ENCODE measurements at regions not wholly inside any gene's neighbourhood (a gene's known extent, or its start where the extent isn't known, plus 50 kb on each side); places are given as distances from the start of the nearest gene placed in this dataset.

GRCh38 chr6:145026267-145026679 lies 709.0 kb downstream of the EPM2A start (continued):
- no peak for TF ChIP-seq GTF3A (CRISPR knock-in tag; conservative IDR thresholded peaks at IDR 0.05)
- no peak for TF ChIP-seq NCOA5 (CRISPR knock-in tag; IDR thresholded peaks at IDR 0.05)
- no peak for TF ChIP-seq ZNF569 (CRISPR knock-in tag; IDR thresholded peaks at IDR 0.05; ENCODE audit: borderline replicate concordance)
- TF ChIP-seq SNAPC2 (CRISPR knock-in tag; IDR thresholded peaks at IDR 0.05) = no peak
- peak; percentile 75; the same call in 1 of the 2 replicates for TF ChIP-seq ZNF816 (CRISPR knock-in tag; IDR thresholded peaks at IDR 0.05; ENCODE audit: borderline replicate concordance)
- TF ChIP-seq ETV5 (CRISPR knock-in tag; IDR thresholded peaks at IDR 0.05; ENCODE audit: borderline replicate concordance) = peak; percentile 99
- peak; percentile 92 for TF ChIP-seq KDM6A (CRISPR knock-in tag; IDR thresholded peaks at IDR 0.05; ENCODE audit: low read depth)
- peak; percentile 99 for TF ChIP-seq ZNF644 (CRISPR knock-in tag; IDR thresholded peaks at IDR 0.05; ENCODE audit: low read depth)
- TF ChIP-seq ZBTB1 (CRISPR knock-in tag; IDR thresholded peaks at IDR 0.05; ENCODE audit: borderline replicate concordance) = no peak
- TF ChIP-seq PAWR (CRISPR knock-in tag; IDR thresholded peaks at IDR 0.05; ENCODE audit: borderline replicate concordance) = no peak
- no peak for TF ChIP-seq ZNF780A (CRISPR knock-in tag; IDR thresholded peaks at IDR 0.05)
- peak; percentile 88 for TF ChIP-seq ZKSCAN8 (CRISPR knock-in tag; IDR thresholded peaks at IDR 0.05; ENCODE audit: borderline replicate concordance)
- TF ChIP-seq RBAK (CRISPR knock-in tag; IDR thresholded peaks at IDR 0.05) = no peak
- peak; percentile 71 for TF ChIP-seq MYC (CRISPR knock-in tag; IDR thresholded peaks at IDR 0.05; ENCODE audit: borderline replicate concordance)
- TF ChIP-seq RBFOX2 (IDR thresholded peaks at IDR 0.05; ENCODE audit: low read depth, low read length) = no peak
- no peak for TF ChIP-seq ZNF558 (CRISPR knock-in tag; IDR thresholded peaks at IDR 0.05; ENCODE audit: borderline replicate concordance)
- peak; percentile 70 for TF ChIP-seq GABPB1 (CRISPR knock-in tag; IDR thresholded peaks at IDR 0.05)
- no peak for TF ChIP-seq FUBP1 (CRISPR knock-in tag; IDR thresholded peaks at IDR 0.05; ENCODE audit: borderline replicate concordance)
- TF ChIP-seq MAFK (conservative IDR thresholded peaks at IDR 0.05 in 1 of 2, IDR thresholded peaks at IDR 0.05 in 1 of 2; ENCODE audit: low read length in 2 of 2) = no peak
- TF ChIP-seq ZNF512B (CRISPR knock-in tag; IDR thresholded peaks at IDR 0.05; ENCODE audit: borderline replicate concordance) = no peak
- peak; percentile 94 for TF ChIP-seq IKZF5 (CRISPR knock-in tag; IDR thresholded peaks at IDR 0.05)
- TF ChIP-seq ZNF788 (CRISPR knock-in tag; IDR thresholded peaks at IDR 0.05; ENCODE audit: borderline replicate concordance) = peak; percentile 74; the same call in 1 of the 2 replicates
- no peak for TF ChIP-seq ZNF773 (CRISPR knock-in tag; IDR thresholded peaks at IDR 0.05; ENCODE audit: borderline replicate concordance)
- peak; percentile 40; the same call in 1 of the 2 replicates for TF ChIP-seq ZNF766 (CRISPR knock-in tag; IDR thresholded peaks at IDR 0.05; ENCODE audit: borderline replicate concordance)
- TF ChIP-seq HMG20A (CRISPR knock-in tag; IDR thresholded peaks at IDR 0.05; ENCODE audit: borderline replicate concordance) = peak; percentile 99
- TF ChIP-seq PLSCR1 (CRISPR knock-in tag; IDR thresholded peaks at IDR 0.05; ENCODE audit: borderline replicate concordance) = no peak

Data from HepG2 (cell line).